PC-3 (cell line): ENCODE measurements at regions not wholly inside any gene's neighbourhood (a gene's known extent, or its start where the extent isn't known, plus 50 kb on each side); places are given as distances from the start of the nearest gene placed in this dataset.

ENCODE experiments used
- ATAC-seq: fragments of 200-7000 bp; cut with Tn5 transposase; 2 replicates; pipeline ENCODE4 v1.9.1; 2020; ENCODE audit warnings: mild to moderate bottlenecking, moderate library complexity
- BruUV-seq: library from RNA; stranded (reverse); fragments of 400-500 nt; replicated peaks from 2 replicates; lab custom pipeline; 2021; lab: Mats Ljungman, UMichigan
- CTCF ChIA-PET: fragments of 300-600 bp; sonication (Branson Sonifier 250); formaldehyde crosslinking; loops from one replicate; lab custom pipeline; 2022; ENCODE audit warnings: antibody characterized with exemption; lab: Charles Lee
- POLR2A ChIA-PET: fragments of 300-600 bp; sonication (Branson Sonifier 250); formaldehyde crosslinking; loops from one replicate; lab custom pipeline; 2022; ENCODE audit warnings: antibody characterized with exemption; ENCODE audit not compliant: unreplicated experiment; lab: Charles Lee
- DNase-seq: peaks from one replicate; pipeline ENCODE4 v3.0.0-alpha.2; 2015
- H2AFZ ChIP-seq: fragments of 300-600 bp; sonication (generic); 2 replicates; pipeline ENCODE4 v1.6.0; 2016; ENCODE audit warnings: antibody characterized with exemption, low read length
- H3F3A ChIP-seq: fragments of 300-600 bp; sonication (generic); one replicate; pipeline ENCODE4 v1.6.0; 2017; ENCODE audit warnings: antibody characterized with exemption, low read length, control low read depth, mild to moderate bottlenecking; ENCODE audit not compliant: unreplicated experiment
- H3K27ac ChIP-seq: fragments of 300-600 bp; sonication (generic); 2 replicates; pipeline ENCODE4 v1.5.1; 2016; ENCODE audit warnings: mild to moderate bottlenecking, low read length
- H3K27me3 ChIP-seq: fragments of 300-600 bp; sonication (generic); 2 replicates; pipeline ENCODE4 v1.6.1; 2016; ENCODE audit warnings: low read length, mixed read lengths
- H3K36me3 ChIP-seq: fragments of 300-600 bp; sonication (generic); 2 replicates; pipeline ENCODE4 v1.6.1; 2016; ENCODE audit warnings: low read depth, mixed run types, low read length, mixed read lengths
- H3K4me1 ChIP-seq: fragments of 300-600 bp; sonication (generic); 2 replicates; pipeline ENCODE4 v1.5.1; 2016; ENCODE audit warnings: low read length; ENCODE audit not compliant: insufficient read depth
- H3K4me2 ChIP-seq: fragments of 300-600 bp; sonication (generic); 2 replicates; pipeline ENCODE4 v1.6.0; 2016; ENCODE audit warnings: low read length
- H3K4me3 ChIP-seq: fragments of 300-600 bp; sonication (generic); 2 replicates; pipeline ENCODE4 v1.5.1; 2016; ENCODE audit warnings: mild to moderate bottlenecking, low read length, mixed read lengths
- H3K79me2 ChIP-seq: fragments of 300-600 bp; sonication (generic); 2 replicates; pipeline ENCODE4 v1.6.1; 2017; ENCODE audit warnings: low read length, mixed read lengths
- H3K9ac ChIP-seq: fragments of 300-600 bp; sonication (generic); 2 replicates; pipeline ENCODE4 v1.6.0; 2016; ENCODE audit warnings: mild to moderate bottlenecking, low read length
- H3K9me2 ChIP-seq: fragments of 300-600 bp; sonication (generic); replicated peaks from 2 replicates; pipeline ENCODE4 v1.6.1; 2016; ENCODE audit warnings: mixed run types, low read length, mixed read lengths
- H3K9me3 ChIP-seq: fragments of 300-600 bp; sonication (generic); 2 replicates; pipeline ENCODE4 v1.6.1; 2016; ENCODE audit warnings: low read length, mixed read lengths
- H4K20me1 ChIP-seq: fragments of 300-600 bp; sonication (generic); 2 replicates; pipeline ENCODE4 v1.6.1; 2016; ENCODE audit warnings: low read length, mixed read lengths
- EZH2 ChIP-seq: fragments of 300-600 bp; sonication (generic); IDR thresholded peaks from one replicate; pipeline ENCODE4 v1.6.1; 2017; ENCODE audit warnings: antibody characterized with exemption, mild to moderate bottlenecking, low read length; ENCODE audit not compliant: unreplicated experiment
- EZH2phosphoT487 ChIP-seq: fragments of 300-600 bp; sonication (generic); IDR thresholded peaks from 2 replicates; pipeline ENCODE4 v1.6.1; 2018; ENCODE audit warnings: mild to moderate bottlenecking, antibody characterized with exemption, low read length, borderline replicate concordance
- intact Hi-C: fragments of 100-400 bp; cut with micrococcal nuclease; formaldehyde crosslinking; loops from 2 replicates; pipeline ENCODE4 v1.9.0; 2023
- TF ChIP-seq, protein P1 (sequence below): fragments of 300-600 bp; sonication (generic); conservative IDR thresholded peaks from 2 replicates; pipeline ENCODE4 v1.5.1; 2017; ENCODE audit warnings: antibody characterized with exemption, low read depth, mild to moderate bottlenecking, low read length

DNA sequence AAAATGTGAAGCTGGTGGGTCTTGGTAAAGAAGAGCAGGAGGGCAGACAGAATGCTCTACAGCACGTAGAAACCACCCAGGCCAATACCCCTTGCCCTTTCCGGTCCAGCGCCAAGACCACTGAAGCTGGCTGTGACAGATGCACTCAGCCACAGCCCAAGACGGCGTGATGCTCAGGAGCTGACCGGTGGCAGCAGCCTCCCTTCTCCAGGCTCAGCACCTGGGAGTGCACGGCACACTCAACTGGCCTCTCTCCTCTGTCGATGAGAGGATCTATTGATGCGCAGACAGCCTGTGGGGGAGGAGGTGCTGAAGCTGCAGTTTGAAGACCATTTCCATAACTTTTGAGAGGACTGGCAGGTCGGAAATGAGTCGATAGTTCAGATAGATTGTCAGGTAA, 141.0 kb upstream of the MYT1L start:
- Histone ChIP-seq H3K27ac (no peak overlapping the region), H3F3A (no peaks in the 10 kb centered on the region), H3K27me3 (peaks cover 29% of the 10 kb centered on the region; the same call in 1 of the 2 replicates), H3K9me3 (no peaks in the 10 kb centered on the region), H3K9ac (no peak overlapping the region), H3K4me2 (no peak overlapping the region), H3K79me2 (no peaks in the 10 kb centered on the region), H3K9me2 (no peaks in the 10 kb centered on the region), H3K36me3 (no peaks in the 10 kb centered on the region), H4K20me1 (no peaks in the 10 kb centered on the region), H2AFZ (no peak overlapping the region), H3K4me3 (no peak overlapping the region), H3K4me1 (no peaks in the 10 kb centered on the region)
- POLR2A ChIA-PET, result no interaction called here
- TF ChIP-seq EZH2phosphoT487, result no peak
- TF ChIP-seq EZH2, result no peak
- TF ChIP-seq, protein P1, sequence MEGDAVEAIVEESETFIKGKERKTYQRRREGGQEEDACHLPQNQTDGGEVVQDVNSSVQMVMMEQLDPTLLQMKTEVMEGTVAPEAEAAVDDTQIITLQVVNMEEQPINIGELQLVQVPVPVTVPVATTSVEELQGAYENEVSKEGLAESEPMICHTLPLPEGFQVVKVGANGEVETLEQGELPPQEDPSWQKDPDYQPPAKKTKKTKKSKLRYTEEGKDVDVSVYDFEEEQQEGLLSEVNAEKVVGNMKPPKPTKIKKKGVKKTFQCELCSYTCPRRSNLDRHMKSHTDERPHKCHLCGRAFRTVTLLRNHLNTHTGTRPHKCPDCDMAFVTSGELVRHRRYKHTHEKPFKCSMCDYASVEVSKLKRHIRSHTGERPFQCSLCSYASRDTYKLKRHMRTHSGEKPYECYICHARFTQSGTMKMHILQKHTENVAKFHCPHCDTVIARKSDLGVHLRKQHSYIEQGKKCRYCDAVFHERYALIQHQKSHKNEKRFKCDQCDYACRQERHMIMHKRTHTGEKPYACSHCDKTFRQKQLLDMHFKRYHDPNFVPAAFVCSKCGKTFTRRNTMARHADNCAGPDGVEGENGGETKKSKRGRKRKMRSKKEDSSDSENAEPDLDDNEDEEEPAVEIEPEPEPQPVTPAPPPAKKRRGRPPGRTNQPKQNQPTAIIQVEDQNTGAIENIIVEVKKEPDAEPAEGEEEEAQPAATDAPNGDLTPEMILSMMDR, result no peak
- CTCF ChIA-PET, result no interaction called here
- no TSS peak for BruUV-seq
- no peak for ATAC-seq
- DNase-seq, result no peak
- intact Hi-C loops, result no loop called here

- peaks cover 60% of the 10 kb centered on the region for H3K27me3 ChIP-seq
- no peak overlapping the region for H3K4me3 ChIP-seq
- H3K36me3 ChIP-seq, result no peaks in the 10 kb centered on the region
- TF ChIP-seq EZH2phosphoT487 (no peak), EZH2 (no peak)
- TF ChIP-seq, protein P1, result no peak
- no peaks in the 10 kb centered on the region for H3K9me2 ChIP-seq
- DNase-seq (no peak), ATAC-seq (no peak)
- H3F3A ChIP-seq, result no peaks in the 10 kb centered on the region
- no peak overlapping the region for H3K4me2 ChIP-seq
- H3K9ac ChIP-seq, result no peak overlapping the region
- no peak overlapping the region for H2AFZ ChIP-seq
- no TSS peak for BruUV-seq
- no peaks in the 10 kb centered on the region for H3K4me1 ChIP-seq
- intact Hi-C loops, result no loop called here
- CTCF ChIA-PET, result no interaction called here
- no peaks in the 10 kb centered on the region for H3K79me2 ChIP-seq
- H3K27ac ChIP-seq, result no peak overlapping the region
- no peaks in the 10 kb centered on the region for H3K9me3 ChIP-seq
- POLR2A ChIA-PET, result no interaction called here
- no peaks in the 10 kb centered on the region for H4K20me1 ChIP-seq
Measured at GRCh38 chr2:2466534-2466933, 135.5 kb upstream of the MYT1L start.

DNA sequence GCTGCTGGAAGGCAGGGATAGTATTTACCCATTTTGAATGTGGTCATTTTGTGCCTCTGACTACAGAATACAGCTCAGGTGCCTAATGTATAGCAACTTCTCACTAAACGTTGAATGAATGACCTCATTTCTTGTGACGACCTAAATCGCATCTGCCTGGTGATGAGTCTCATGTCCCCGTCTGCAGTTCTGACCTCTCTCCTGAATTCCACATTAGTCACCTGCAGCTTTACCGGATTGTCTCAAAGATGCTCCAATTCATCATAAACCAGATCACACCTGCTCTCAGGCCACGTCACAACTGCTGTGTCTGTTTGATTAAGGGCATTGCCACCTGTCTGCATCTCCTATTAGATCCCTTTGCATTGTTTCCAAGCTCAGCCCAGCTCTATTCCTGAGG, 133.6 kb upstream of the MYT1L start:
- Histone ChIP-seq H3K79me2 (no peaks in the 10 kb centered on the region), H3K9me2 (no peaks in the 10 kb centered on the region), H3F3A (no peaks in the 10 kb centered on the region), H3K4me1 (no peaks in the 10 kb centered on the region), H3K4me2 (no peak overlapping the region), H3K9ac (no peak overlapping the region), H4K20me1 (no peaks in the 10 kb centered on the region), H3K27me3 (peaks cover 60% of the 10 kb centered on the region), H3K27ac (no peak overlapping the region), H3K36me3 (no peaks in the 10 kb centered on the region), H2AFZ (no peak overlapping the region), H3K9me3 (no peaks in the 10 kb centered on the region), H3K4me3 (no peak overlapping the region)
- no TSS peak for BruUV-seq
- ChIA-PET CTCF (no interaction called here), POLR2A (no interaction called here)
- TF ChIP-seq EZH2 (no peak), EZH2phosphoT487 (no peak)
- TF ChIP-seq, protein P1, result no peak
- ATAC-seq (no peak), DNase-seq (no peak)
- intact Hi-C loops, result no loop called here
